ENCODE measurements at regions not wholly inside any gene's neighbourhood (a gene's known extent, or its start where the extent isn't known, plus 50 kb on each side); places are given as distances from the start of the nearest gene placed in this dataset.

- TF ChIP-seq EZH2 (IDR thresholded peaks at IDR 0.05; ENCODE audit: insufficient read depth, poor library complexity, severe bottlenecking) = no peak
- no peak for TF ChIP-seq EZH2phosphoT487 (IDR thresholded peaks at IDR 0.05; ENCODE audit: insufficient read depth, low read depth)
These were observed 95.1 kb upstream of the GPC1 start for GRCh38 chr2:240340361-240340761.

All from GM23248 (cell line).